ENCODE measurements at regions not wholly inside any gene's neighbourhood (a gene's known extent, or its start where the extent isn't known, plus 50 kb on each side); places are given as distances from the start of the nearest gene placed in this dataset.

DNA sequence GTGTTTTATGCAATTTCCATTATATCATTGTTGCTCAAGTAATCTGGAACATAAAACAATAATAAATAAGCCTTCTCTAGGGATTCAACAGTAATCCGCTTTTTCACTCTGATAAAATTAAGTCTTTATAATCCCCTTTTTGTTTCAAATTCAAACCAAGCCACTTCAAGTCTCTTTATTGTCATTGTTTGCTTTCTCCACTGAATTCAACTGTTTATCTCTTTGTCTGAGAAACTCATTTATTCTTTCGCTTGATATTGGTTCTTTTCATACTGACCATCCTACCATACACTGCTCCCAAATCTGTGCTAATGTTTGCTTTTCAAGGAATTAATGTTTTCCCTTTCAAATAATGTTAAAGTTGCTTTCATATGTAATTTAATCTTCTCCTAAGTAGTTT is 550.4 kb upstream of the PCDH15 start:
- DNase-seq (ENCODE audit: low read depth, low spot score) (no peak), FAIRE-seq (no peak), ATAC-seq (no peak)
- no peak for TF ChIP-seq TAF1 (IDR thresholded peaks at IDR 0.05; ENCODE audit: borderline replicate concordance, low read depth, low read length)
- no peak for TF ChIP-seq CREB1 (IDR thresholded peaks at IDR 0.05; ENCODE audit: low read depth)
- no peak for TF ChIP-seq POU2F2 (IDR thresholded peaks at IDR 0.05; ENCODE audit: borderline replicate concordance, low read depth, low read length)
- no peak for TF ChIP-seq NBN (IDR thresholded peaks at IDR 0.05)
- TF ChIP-seq NFIC (IDR thresholded peaks at IDR 0.05; ENCODE audit: low read depth, low read length) = no peak
- no peak for TF ChIP-seq EGR1 (IDR thresholded peaks at IDR 0.05; ENCODE audit: borderline replicate concordance in 1 of 2, low read depth in 2 of 2, low read length in 2 of 2)
- no peak for TF ChIP-seq ZNF384 (IDR thresholded peaks at IDR 0.05; ENCODE audit: borderline replicate concordance, low read depth, low read length)
- no peak for TF ChIP-seq ZSCAN29 (IDR thresholded peaks at IDR 0.05)
- no peak for TF ChIP-seq EZH2 (IDR thresholded peaks at IDR 0.05; ENCODE audit: borderline replicate concordance, control insufficient read depth, low read depth, low read length)
- no peak for TF ChIP-seq CHD4 (IDR thresholded peaks at IDR 0.05)
- no peak for TF ChIP-seq BRCA1 (IDR thresholded peaks at IDR 0.05; ENCODE audit: low read depth, low read length)
- no peak for TF ChIP-seq EP300 (IDR thresholded peaks at IDR 0.05; ENCODE audit: borderline replicate concordance in 1 of 2, control insufficient read depth in 1 of 2, low read depth in 2 of 2, low read length in 2 of 2)
- no peak for TF ChIP-seq JUND (IDR thresholded peaks at IDR 0.05; ENCODE audit: low read depth, low read length)
- TF ChIP-seq NRF1 (conservative IDR thresholded peaks at IDR 0.05; ENCODE audit: low read depth, low read length) = no peak
- TF ChIP-seq ZNF274 (IDR thresholded peaks at IDR 0.05; ENCODE audit: insufficient read depth, insufficient read length) = no peak
- no peak for TF ChIP-seq CBX5 (IDR thresholded peaks at IDR 0.05; ENCODE audit: low read depth)
- Histone ChIP-seq H3K27me3 (replicated peaks in 1 of 2; ENCODE audit: control insufficient read depth in 2 of 2, insufficient read depth in 2 of 2, low read length in 1 of 2) (no peaks in the 10 kb centered on the region), H3K9ac (ENCODE audit: control insufficient read depth, insufficient read depth, low read length) (no peak overlapping the region), H3K4me2 (ENCODE audit: control insufficient read depth, insufficient read depth) (no peak overlapping the region), H3K9me3 (replicated peaks; ENCODE audit: control insufficient read depth, insufficient read depth, low read length) (no peaks in the 10 kb centered on the region), H3K4me1 (ENCODE audit: control insufficient read depth, insufficient read depth, low read length) (no peaks in the 10 kb centered on the region), H4K20me1 (ENCODE audit: control insufficient read depth, insufficient read depth) (no peaks in the 10 kb centered on the region), H2AFZ (ENCODE audit: control insufficient read depth, low read depth, low read length) (no peak overlapping the region), H3K4me3 (no peak overlapping the region), H3K79me2 (ENCODE audit: control insufficient read depth, insufficient read depth, low read length) (no peaks in the 10 kb centered on the region), H3K36me3 (ENCODE audit: control insufficient read depth in 2 of 2, insufficient read depth in 2 of 2, low read length in 1 of 2) (no peaks in the 10 kb centered on the region), H3K27ac (ENCODE audit: control insufficient read depth, insufficient read depth) (no peak overlapping the region)
- in situ Hi-C loops (cut with MboI) (no loop called here), intact Hi-C loops (cut with micrococcal nuclease; ENCODE audit: unreplicated experiment) (no loop called here)
- ChIA-PET POLR2A (no interaction called here), RAD21 (ENCODE audit: unreplicated experiment) (no interaction called here), CTCF (no interaction called here), SMC1A (ENCODE audit: uncharacterized antibody, unreplicated experiment) (no interaction called here)
- BruUV-seq (replicated peaks) = no TSS peak
- WGBS (ENCODE audit: insufficient coverage, insufficient replicate concordance, low lambda C conversion rate, missing lambda C conversion rate) = 2% methylated on average over 2 of the region's 2 CpGs
